ENCODE measurements at regions not wholly inside any gene's neighbourhood (a gene's known extent, or its start where the extent isn't known, plus 50 kb on each side); places are given as distances from the start of the nearest gene placed in this dataset.

DNA sequence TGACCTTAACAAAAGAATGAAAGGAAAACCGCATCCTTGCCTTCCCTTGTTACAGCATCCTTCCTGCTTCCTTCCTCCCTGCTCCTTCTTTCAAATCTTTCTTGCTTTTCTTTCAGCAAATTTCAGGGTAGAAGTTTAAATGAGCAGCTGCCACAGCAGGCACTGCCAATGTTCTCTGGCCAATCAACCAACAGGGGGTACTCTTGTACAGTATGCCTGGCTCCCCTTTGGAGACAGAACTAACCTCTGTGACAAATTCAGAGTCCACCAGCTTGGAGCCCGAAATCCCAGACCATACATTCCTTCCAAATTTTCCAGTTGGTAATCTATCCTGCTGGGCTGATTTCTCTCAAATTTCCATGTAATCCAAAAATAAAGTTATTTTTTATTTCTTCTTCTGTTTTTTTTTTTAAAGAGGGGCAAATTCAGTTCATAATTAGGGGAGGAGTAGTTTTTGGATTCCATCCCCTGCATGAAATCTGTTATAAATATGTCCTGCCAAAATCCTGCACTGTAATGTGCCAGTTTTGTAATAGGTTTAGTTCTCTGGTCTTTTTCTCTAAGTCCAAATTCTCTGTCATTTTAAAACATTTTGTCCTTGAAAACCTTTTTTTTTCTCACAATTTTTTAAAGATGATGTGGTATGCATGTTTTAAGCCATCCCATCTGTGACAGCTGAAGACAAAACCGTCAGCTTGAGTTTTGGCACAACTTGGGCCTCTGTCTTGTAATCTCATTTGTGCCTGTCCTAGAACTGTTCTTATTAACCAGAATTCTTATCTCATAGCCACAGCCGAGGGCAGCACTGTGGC, 610.0 kb upstream of the LMO3 start:
- Histone ChIP-seq H3K36me3 (ENCODE audit: control insufficient read depth in 1 of 2, insufficient read depth in 2 of 2, low read length in 1 of 2) (no peaks in the 10 kb centered on the region), H3K27me3 (ENCODE audit: control insufficient read depth in 1 of 2, insufficient read depth in 2 of 2, low read length in 1 of 2) (no peaks in the 10 kb centered on the region), H3K4me1 (ENCODE audit: control insufficient read depth in 1 of 2, insufficient read depth in 2 of 2, low read length in 2 of 2) (peaks cover 0 to 2% of the 10 kb centered on the region in 2 donors), H3K27ac (ENCODE audit: low read depth in 1 of 2, low read length in 2 of 2) (no peak overlapping the region), H3K4me3 (ENCODE audit: low read length in 2 of 2) (no peak overlapping the region), H3K9me3 (ENCODE audit: control insufficient read depth, low read length) (no peaks in the 10 kb centered on the region)
- 39 to 50% methylated on average over 4 of the region's 4 CpGs for WGBS, 2 donors
- no peak for DNase-seq
- intact Hi-C loops (cut with DNase I): no loop called here
- ATAC-seq (ENCODE audit: low FRiP score): no peak

DNA sequence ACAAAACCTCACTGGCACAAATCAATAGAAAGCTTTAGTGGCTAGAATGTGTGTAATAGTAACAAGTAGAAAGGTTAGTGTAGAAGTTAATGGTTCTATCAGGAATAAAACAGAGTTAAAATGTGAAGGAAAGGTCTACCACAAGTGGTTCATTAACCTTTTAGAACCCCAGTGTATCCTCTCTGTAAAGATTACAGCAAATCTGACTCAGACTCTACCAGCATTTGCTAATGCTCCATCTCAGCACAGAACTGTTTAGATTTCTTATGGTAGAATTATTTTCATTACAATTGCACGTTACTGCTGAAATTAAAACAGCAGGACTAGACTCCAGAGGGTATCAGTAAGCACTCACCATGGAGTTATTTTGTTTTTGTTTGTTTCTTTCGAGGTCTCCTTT, 609.0 kb upstream of the LMO3 start:
- 17 to 18% methylated on average over 2 of the region's 2 CpGs for WGBS, 2 donors
- intact Hi-C loops (cut with DNase I): no loop called here
- Histone ChIP-seq H3K27ac (ENCODE audit: low read depth in 1 of 2, low read length in 2 of 2) (no peak overlapping the region), H3K4me1 (ENCODE audit: control insufficient read depth in 1 of 2, insufficient read depth in 2 of 2, low read length in 2 of 2) (peaks cover 0 to 2% of the 10 kb centered on the region in 2 donors), H3K9me3 (ENCODE audit: control insufficient read depth, low read length) (no peaks in the 10 kb centered on the region), H3K27me3 (ENCODE audit: control insufficient read depth in 1 of 2, insufficient read depth in 2 of 2, low read length in 1 of 2) (no peaks in the 10 kb centered on the region), H3K4me3 (ENCODE audit: low read length in 2 of 2) (no peak overlapping the region), H3K36me3 (ENCODE audit: control insufficient read depth in 1 of 2, insufficient read depth in 2 of 2, low read length in 1 of 2) (no peaks in the 10 kb centered on the region)
- DNase-seq (no peak), ATAC-seq (ENCODE audit: low FRiP score) (no peak)

DNA sequence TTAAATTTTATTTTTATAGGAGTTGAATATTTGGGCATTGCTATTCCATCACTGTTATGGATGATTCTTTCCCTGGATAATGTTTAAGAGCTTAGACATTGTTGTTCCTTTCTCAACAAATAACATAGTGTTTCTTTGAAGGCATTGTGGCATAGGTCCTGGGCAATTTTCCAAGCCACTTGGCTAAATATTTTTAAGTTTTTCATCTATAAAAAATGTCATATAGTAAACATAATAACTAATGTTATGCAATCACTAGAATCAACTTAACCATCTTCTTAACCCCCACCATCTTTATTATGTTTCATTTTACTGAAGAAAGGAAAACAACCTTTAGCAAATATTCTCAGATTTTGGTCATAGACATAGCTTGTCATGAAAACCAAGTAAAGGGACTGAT, 600.6 kb upstream of the LMO3 start:
- DNase-seq (no peak), ATAC-seq (ENCODE audit: low FRiP score) (no peak)
- Histone ChIP-seq H3K9me3 (ENCODE audit: control insufficient read depth, low read length) (no peaks in the 10 kb centered on the region), H3K36me3 (ENCODE audit: control insufficient read depth in 1 of 2, insufficient read depth in 2 of 2, low read length in 1 of 2) (no peaks in the 10 kb centered on the region), H3K27me3 (ENCODE audit: control insufficient read depth in 1 of 2, insufficient read depth in 2 of 2, low read length in 1 of 2) (no peaks in the 10 kb centered on the region), H3K4me1 (ENCODE audit: control insufficient read depth in 1 of 2, insufficient read depth in 2 of 2, low read length in 2 of 2) (no peaks in the 10 kb centered on the region), H3K27ac (ENCODE audit: low read depth in 1 of 2, low read length in 2 of 2) (no peak overlapping the region), H3K4me3 (ENCODE audit: low read length in 2 of 2) (no peak overlapping the region)
- intact Hi-C loops (cut with DNase I): no loop called here

DNA sequence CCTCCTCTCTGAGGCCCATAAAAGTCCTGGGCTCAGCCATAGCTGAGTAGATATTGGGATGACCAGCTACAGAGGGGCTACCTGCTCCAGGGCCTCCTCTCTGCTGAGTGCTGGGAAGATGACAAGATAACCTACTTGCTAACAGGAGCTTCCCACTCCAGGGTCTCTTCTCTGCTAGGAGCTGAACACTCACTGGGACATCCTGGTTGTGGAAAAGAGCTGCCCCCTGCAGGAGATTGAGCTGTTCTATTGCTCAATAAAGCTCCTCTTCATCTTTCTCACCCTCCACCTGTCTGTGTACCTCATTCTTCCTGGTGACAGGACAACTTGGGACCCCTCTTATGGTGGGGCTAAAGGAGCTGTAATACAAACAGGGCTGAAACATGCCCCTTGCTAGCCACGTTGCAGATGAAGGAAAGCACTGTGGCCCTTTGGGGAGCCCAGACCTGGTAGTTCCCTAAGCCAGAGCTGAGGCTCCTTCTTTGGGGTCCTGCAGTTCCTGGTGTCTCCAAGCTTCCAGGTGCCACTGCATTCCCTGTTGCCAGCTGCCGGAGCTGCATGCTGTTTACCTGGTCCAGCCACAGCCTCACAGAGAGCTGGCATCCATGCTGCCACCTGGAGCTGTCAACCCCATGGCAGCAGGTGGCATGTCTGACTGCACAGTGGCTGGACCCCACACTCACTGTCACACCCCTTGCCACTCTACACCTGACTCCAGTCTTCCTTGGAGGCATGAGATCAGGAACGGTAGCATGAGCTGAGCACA, 598.5 kb upstream of the LMO3 start:
- Histone ChIP-seq H3K4me3 (ENCODE audit: low read length in 2 of 2) (no peak overlapping the region), H3K9me3 (ENCODE audit: control insufficient read depth, low read length) (no peaks in the 10 kb centered on the region), H3K4me1 (ENCODE audit: control insufficient read depth in 1 of 2, insufficient read depth in 2 of 2, low read length in 2 of 2) (no peaks in the 10 kb centered on the region), H3K27ac (ENCODE audit: low read depth in 1 of 2, low read length in 2 of 2) (no peak overlapping the region), H3K27me3 (ENCODE audit: control insufficient read depth in 1 of 2, insufficient read depth in 2 of 2, low read length in 1 of 2) (no peaks in the 10 kb centered on the region), H3K36me3 (ENCODE audit: control insufficient read depth in 1 of 2, insufficient read depth in 2 of 2, low read length in 1 of 2) (no peaks in the 10 kb centered on the region)
- DNase-seq (peak; percentile 35 to 63), ATAC-seq (ENCODE audit: low FRiP score) (no peak)
- intact Hi-C loops (cut with DNase I): no loop called here
- WGBS, 2 donors: 72 to 74% methylated on average over 3 of the region's 3 CpGs

DNA sequence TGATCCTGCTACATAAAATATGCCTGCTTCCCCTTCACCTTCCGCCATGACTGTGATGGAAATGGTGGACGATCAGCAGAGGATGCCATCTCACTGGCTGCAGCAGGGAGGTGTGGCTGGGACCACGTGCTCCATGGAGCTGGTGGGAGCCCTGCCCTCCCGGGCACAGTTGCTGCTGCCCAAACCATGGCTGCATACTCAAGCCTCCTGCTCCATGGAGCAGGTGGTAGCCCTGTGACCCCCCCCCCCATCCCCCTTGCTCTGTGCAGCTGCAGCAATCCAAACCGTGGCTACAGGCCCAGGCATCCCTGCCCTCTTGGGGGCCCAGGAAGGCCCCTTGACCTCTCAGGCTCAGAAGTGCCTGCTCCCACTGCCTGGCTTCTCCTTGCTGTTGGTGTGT, 597.5 kb upstream of the LMO3 start:
- 81 to 84% methylated on average over 5 of the region's 5 CpGs for WGBS, 2 donors
- no peak for DNase-seq
- H3K27me3 ChIP-seq (ENCODE audit: control insufficient read depth in 1 of 2, insufficient read depth in 2 of 2, low read length in 1 of 2): no peaks in the 10 kb centered on the region
- H3K36me3 ChIP-seq (ENCODE audit: control insufficient read depth in 1 of 2, insufficient read depth in 2 of 2, low read length in 1 of 2): no peaks in the 10 kb centered on the region
- no peaks in the 10 kb centered on the region for H3K4me1 ChIP-seq (ENCODE audit: control insufficient read depth in 1 of 2, insufficient read depth in 2 of 2, low read length in 2 of 2)
- H3K4me3 ChIP-seq (ENCODE audit: low read length in 2 of 2): no peak overlapping the region
- peak; percentile 55 for ATAC-seq (ENCODE audit: low FRiP score)
- no peak overlapping the region for H3K27ac ChIP-seq (ENCODE audit: low read depth in 1 of 2, low read length in 2 of 2)
- intact Hi-C loops (cut with DNase I): no loop called here
- no peaks in the 10 kb centered on the region for H3K9me3 ChIP-seq (ENCODE audit: control insufficient read depth, low read length)

DNA sequence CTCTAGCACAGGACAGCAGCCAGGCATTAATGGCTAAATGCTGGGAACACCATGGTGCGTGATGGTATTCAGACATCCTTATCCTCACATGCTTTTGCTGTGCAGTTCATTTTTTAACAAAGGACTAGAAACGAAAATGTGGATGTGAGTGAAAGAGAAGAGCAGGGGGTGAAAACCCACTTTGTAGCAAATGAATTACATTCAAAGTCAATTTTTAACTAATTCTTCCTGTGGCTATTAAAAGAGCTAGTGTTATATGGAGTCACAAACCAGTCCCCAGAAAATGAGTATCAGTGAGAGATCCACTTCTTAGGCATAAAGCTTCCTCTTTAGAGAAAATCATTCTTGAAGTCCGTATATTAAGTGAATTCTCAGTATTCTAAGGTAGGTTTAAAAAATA, 592.0 kb upstream of the LMO3 start:
- Histone ChIP-seq H3K27me3 (ENCODE audit: control insufficient read depth in 1 of 2, insufficient read depth in 2 of 2, low read length in 1 of 2) (no peaks in the 10 kb centered on the region), H3K27ac (ENCODE audit: low read depth in 1 of 2, low read length in 2 of 2) (no peak overlapping the region), H3K4me3 (ENCODE audit: low read length in 2 of 2) (no peak overlapping the region), H3K36me3 (ENCODE audit: control insufficient read depth in 1 of 2, insufficient read depth in 2 of 2, low read length in 1 of 2) (no peaks in the 10 kb centered on the region), H3K4me1 (ENCODE audit: control insufficient read depth in 1 of 2, insufficient read depth in 2 of 2, low read length in 2 of 2) (no peaks in the 10 kb centered on the region), H3K9me3 (ENCODE audit: control insufficient read depth, low read length) (no peaks in the 10 kb centered on the region)
- DNase-seq (no peak), ATAC-seq (ENCODE audit: low FRiP score) (no peak)
- intact Hi-C loops (cut with DNase I): no loop called here
- 65 to 71% methylated on average over 3 of the region's 3 CpGs for WGBS, 2 donors

DNA sequence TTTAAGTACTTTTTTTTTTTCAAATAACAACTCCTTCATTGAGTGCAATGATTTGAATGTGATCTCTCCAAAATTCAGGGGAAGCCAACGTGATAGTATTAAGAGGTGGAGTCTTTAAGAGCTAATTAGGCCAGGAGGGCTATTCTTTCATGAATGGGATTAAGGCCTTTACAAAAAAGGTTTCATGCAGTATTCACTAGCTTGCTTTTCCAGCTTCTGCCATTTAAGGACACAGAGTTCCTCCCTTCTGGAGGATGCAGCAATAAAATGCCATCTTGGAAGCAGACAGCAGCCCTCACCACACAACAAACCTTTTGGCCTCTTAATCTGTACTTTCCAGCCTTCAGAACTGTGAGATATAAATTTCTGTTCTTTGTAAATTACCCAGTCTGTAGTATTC, 586.8 kb upstream of the LMO3 start:
- no peaks in the 10 kb centered on the region for H3K36me3 ChIP-seq (ENCODE audit: control insufficient read depth in 1 of 2, insufficient read depth in 2 of 2, low read length in 1 of 2)
- no peaks in the 10 kb centered on the region for H3K4me1 ChIP-seq (ENCODE audit: control insufficient read depth in 1 of 2, insufficient read depth in 2 of 2, low read length in 2 of 2)
- 59 to 64% methylated on average over 1 of the region's 1 CpG for WGBS, 2 donors
- no peak overlapping the region for H3K27ac ChIP-seq (ENCODE audit: low read depth in 1 of 2, low read length in 2 of 2)
- DNase-seq (no peak), ATAC-seq (ENCODE audit: low FRiP score) (no peak)
- no peaks in the 10 kb centered on the region for H3K27me3 ChIP-seq (ENCODE audit: control insufficient read depth in 1 of 2, insufficient read depth in 2 of 2, low read length in 1 of 2)
- intact Hi-C loops (cut with DNase I): no loop called here
- H3K9me3 ChIP-seq (ENCODE audit: control insufficient read depth, low read length): no peaks in the 10 kb centered on the region
- no peak overlapping the region for H3K4me3 ChIP-seq (ENCODE audit: low read length in 2 of 2)

DNA sequence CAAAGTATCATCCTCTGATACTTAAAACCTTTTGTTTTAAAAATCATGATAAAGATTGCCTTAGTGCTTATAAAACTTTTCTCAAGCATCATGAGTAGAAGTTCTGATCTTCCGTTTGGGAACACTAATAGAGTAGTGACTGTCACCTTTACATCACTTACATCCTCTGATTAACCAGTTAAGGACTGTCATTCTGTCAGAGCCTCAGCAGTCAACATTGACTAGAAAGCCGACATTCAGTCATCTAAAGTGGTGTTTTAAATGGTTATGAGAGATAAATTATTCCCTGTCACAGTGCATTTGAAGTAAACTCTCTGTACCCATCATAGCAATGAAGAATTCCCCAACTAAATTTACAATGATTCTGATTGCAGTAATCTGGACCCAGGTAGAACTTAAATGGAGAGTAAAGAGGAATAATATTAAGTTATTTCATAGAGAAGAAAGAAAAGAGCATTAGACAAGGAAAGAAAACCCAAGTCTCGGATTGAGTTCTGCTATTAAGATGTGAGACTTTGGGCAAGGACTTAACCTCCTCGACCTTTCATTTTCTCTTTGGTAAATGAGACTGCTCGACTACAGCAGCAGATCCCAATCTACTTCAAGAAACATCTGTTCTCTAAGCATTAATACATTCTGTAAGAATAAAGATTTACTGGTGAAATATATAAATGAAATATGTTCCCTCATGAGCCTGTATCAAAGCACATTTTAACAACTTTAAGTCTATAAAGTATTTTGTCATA, 563.9 kb upstream of the LMO3 start:
- ATAC-seq (ENCODE audit: low FRiP score): no peak
- 44 to 52% methylated on average over 5 of the region's 5 CpGs for WGBS, 2 donors
- Histone ChIP-seq H3K36me3 (ENCODE audit: control insufficient read depth in 1 of 2, insufficient read depth in 2 of 2, low read length in 1 of 2) (no peaks in the 10 kb centered on the region), H3K4me3 (ENCODE audit: low read length in 2 of 2) (no peak overlapping the region), H3K4me1 (ENCODE audit: control insufficient read depth in 1 of 2, insufficient read depth in 2 of 2, low read length in 2 of 2) (no peaks in the 10 kb centered on the region), H3K27ac (ENCODE audit: low read depth in 1 of 2, low read length in 2 of 2) (no peak overlapping the region), H3K9me3 (ENCODE audit: control insufficient read depth, low read length) (no peaks in the 10 kb centered on the region), H3K27me3 (ENCODE audit: control insufficient read depth in 1 of 2, insufficient read depth in 2 of 2, low read length in 1 of 2) (no peaks in the 10 kb centered on the region)
- DNase-seq: no peak
- intact Hi-C loops (cut with DNase I): no loop called here
